MCF 10A (cell line): ENCODE measurements at regions not wholly inside any gene's neighbourhood (a gene's known extent, or its start where the extent isn't known, plus 50 kb on each side); places are given as distances from the start of the nearest gene placed in this dataset.

Source experiments
- BruUV-seq: library from RNA; stranded (reverse); fragments of 400-500 nt; replicated peaks from 2 replicates; lab custom pipeline; 2021; lab: Mats Ljungman, UMichigan
- CTCF ChIA-PET: fragments of 300-600 bp; sonication (Branson Sonifier 250); formaldehyde crosslinking; extraction: SDS; loops from one replicate; lab custom pipeline; 2021; ENCODE audit warnings: antibody characterized with exemption, inconsistent platforms; lab: Yijun Ruan, JAX
- POLR2A ChIA-PET: fragments of 300-600, 350-650 bp; sonication (Branson Sonifier 250); formaldehyde crosslinking; extraction: SDS; loops from one replicate; lab custom pipeline; 2020; ENCODE audit warnings: antibody characterized with exemption, inconsistent platforms; lab: Yijun Ruan, JAX
- DNase-seq: peaks from one replicate; pipeline ENCODE4 v3.0.0-alpha.2; 2018; ENCODE audit not compliant: unreplicated experiment
- H3K27ac Mint-ChIP-seq: one replicate; pipeline ENCODE4 v1.8.0; 2022; ENCODE audit warnings: mild to moderate bottlenecking, low read depth, mixed read lengths; ENCODE audit not compliant: unreplicated experiment
- H3K27me3 Mint-ChIP-seq: one replicate; pipeline ENCODE4 v1.8.0; 2022; ENCODE audit warnings: mixed read lengths; ENCODE audit not compliant: insufficient read depth, unreplicated experiment
- H3K36me3 Mint-ChIP-seq: one replicate; pipeline ENCODE4 v1.8.0; 2022; ENCODE audit warnings: mild to moderate bottlenecking, moderate library complexity, mixed read lengths; ENCODE audit not compliant: insufficient read depth, unreplicated experiment
- H3K4me1 Mint-ChIP-seq: one replicate; pipeline ENCODE4 v1.8.0; 2022; ENCODE audit warnings: mixed read lengths; ENCODE audit not compliant: insufficient read depth, unreplicated experiment
- H3K4me3 Mint-ChIP-seq: one replicate; pipeline ENCODE4 v1.8.0; 2022; ENCODE audit warnings: mild to moderate bottlenecking, moderate library complexity, mixed read lengths; ENCODE audit not compliant: unreplicated experiment
- H3K9me3 Mint-ChIP-seq: one replicate; pipeline ENCODE4 v1.8.0; 2022; ENCODE audit warnings: mixed read lengths; ENCODE audit not compliant: unreplicated experiment
- intact Hi-C: fragments of 100-400 bp; cut with micrococcal nuclease; formaldehyde crosslinking; loops from 2 replicates; pipeline ENCODE4 v1.14.1; 2022
- TF ChIP-seq, protein P1 (sequence below): fragments of 200-600 bp; IDR thresholded peaks from one replicate; pipeline ENCODE4 v1.8.0; 2022; ENCODE audit warnings: antibody characterized with exemption, mild to moderate bottlenecking; ENCODE audit not compliant: unreplicated experiment

DNA sequence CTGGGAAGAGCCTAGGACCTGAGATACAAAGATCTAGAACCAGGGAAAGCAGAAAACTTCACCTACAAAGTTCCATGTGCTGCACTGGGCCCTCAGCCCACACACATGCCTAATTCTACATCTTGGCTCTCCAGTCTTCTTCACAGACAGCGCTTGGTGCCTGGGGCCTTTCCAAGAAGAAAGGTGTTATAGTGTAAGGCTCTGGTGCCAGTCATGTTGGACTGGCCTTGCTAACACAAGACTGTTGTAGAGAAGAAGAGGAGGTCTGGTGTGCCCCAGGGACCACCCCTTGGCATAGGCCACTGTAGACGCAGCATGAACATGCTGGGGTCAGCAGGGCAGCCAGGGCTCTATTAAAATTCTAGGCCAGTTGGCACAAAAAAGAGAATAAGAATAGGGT, 226.2 kb upstream of the CTNNB1 start:
- TF ChIP-seq, protein P1, sequence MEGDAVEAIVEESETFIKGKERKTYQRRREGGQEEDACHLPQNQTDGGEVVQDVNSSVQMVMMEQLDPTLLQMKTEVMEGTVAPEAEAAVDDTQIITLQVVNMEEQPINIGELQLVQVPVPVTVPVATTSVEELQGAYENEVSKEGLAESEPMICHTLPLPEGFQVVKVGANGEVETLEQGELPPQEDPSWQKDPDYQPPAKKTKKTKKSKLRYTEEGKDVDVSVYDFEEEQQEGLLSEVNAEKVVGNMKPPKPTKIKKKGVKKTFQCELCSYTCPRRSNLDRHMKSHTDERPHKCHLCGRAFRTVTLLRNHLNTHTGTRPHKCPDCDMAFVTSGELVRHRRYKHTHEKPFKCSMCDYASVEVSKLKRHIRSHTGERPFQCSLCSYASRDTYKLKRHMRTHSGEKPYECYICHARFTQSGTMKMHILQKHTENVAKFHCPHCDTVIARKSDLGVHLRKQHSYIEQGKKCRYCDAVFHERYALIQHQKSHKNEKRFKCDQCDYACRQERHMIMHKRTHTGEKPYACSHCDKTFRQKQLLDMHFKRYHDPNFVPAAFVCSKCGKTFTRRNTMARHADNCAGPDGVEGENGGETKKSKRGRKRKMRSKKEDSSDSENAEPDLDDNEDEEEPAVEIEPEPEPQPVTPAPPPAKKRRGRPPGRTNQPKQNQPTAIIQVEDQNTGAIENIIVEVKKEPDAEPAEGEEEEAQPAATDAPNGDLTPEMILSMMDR = no peak
- POLR2A ChIA-PET = no interaction called here
- BruUV-seq = no TSS peak

DNA sequence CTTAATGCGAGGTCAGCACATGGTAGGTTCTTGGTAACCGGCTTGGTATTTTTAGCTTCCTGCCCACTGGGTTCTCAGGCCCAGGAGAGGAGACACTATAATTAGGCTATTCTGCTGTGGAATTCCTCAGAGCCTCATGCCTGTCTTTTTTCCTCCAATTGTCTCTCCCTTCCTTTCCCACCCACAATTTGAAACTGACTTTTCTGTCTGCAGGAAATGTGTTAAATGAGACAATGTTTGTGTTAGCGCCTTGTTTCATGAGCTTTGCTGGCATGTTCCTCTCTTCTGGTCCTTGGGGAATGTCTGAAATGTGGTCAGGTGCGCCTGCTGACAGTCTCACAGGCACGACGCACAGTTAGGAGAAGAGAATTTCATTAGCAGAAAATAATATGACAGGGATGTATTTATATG, 223.6 kb upstream of the CTNNB1 start:
- ChIA-PET POLR2A (no interaction called here), CTCF (no interaction called here)
- intact Hi-C loops = loop anchor here (10.0 kb wide), 1 partner anchor 171 kb away; no protein-coding TSS in a partner anchor
- Mint-ChIP-seq H3K36me3 (no peaks in the 10 kb centered on the region), H3K27ac (no peak overlapping the region), H3K4me3 (no peak overlapping the region), H3K4me1 (peaks cover 20% of the 10 kb centered on the region), H3K27me3 (no peaks in the 10 kb centered on the region), H3K9me3 (no peaks in the 10 kb centered on the region)
- TF ChIP-seq, protein P1 = no peak
- no TSS peak for BruUV-seq
- DNase-seq = no peak

More for the DNA sequence above, 226.2 kb upstream of the CTNNB1 start:
- H3K36me3 Mint-ChIP-seq = no peaks in the 10 kb centered on the region
- no peak for DNase-seq
- no peak overlapping the region for H3K4me3 Mint-ChIP-seq
- H3K27me3 Mint-ChIP-seq = no peaks in the 10 kb centered on the region
- CTCF ChIA-PET = interaction anchor here (0.7 kb wide), 1 partner anchor 35 kb away, joined by 4 read pairs; no protein-coding TSS in a partner anchor
- H3K27ac Mint-ChIP-seq = no peak overlapping the region
- intact Hi-C loops = loop anchor here (10.0 kb wide), 1 partner anchor 168 kb away; no protein-coding TSS in a partner anchor
- H3K9me3 Mint-ChIP-seq = no peaks in the 10 kb centered on the region
- H3K4me1 Mint-ChIP-seq = peaks cover 20% of the 10 kb centered on the region

DNA sequence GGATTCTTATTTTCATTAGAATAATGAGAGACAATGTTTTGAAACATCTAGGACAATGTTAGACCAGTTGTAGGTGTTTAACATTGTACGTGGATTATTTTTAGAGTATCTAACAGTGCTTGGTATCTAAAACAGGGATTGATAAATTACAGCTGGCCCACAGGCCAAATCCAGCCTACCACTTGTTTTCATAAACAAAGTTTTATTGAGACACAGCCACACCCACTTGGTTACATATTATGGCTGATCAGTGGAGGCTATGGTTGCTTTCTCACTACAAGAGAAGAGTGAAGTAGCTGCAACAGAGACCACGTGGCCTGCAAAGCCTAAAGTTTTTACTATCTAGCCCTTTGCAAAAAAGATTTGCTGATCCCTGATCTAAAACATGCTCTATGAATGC, 223.1 kb upstream of the CTNNB1 start:
- DNase-seq = no peak
- Mint-ChIP-seq H3K27me3 (no peaks in the 10 kb centered on the region), H3K9me3 (no peaks in the 10 kb centered on the region), H3K27ac (no peak overlapping the region), H3K4me3 (no peak overlapping the region), H3K4me1 (peaks cover 15% of the 10 kb centered on the region), H3K36me3 (no peaks in the 10 kb centered on the region)
- TF ChIP-seq, protein P1 = no peak
- ChIA-PET POLR2A (no interaction called here), CTCF (no interaction called here)
- intact Hi-C loops = loop anchor here (10.0 kb wide), 1 partner anchor 171 kb away; no protein-coding TSS in a partner anchor
- BruUV-seq = no TSS peak

DNA sequence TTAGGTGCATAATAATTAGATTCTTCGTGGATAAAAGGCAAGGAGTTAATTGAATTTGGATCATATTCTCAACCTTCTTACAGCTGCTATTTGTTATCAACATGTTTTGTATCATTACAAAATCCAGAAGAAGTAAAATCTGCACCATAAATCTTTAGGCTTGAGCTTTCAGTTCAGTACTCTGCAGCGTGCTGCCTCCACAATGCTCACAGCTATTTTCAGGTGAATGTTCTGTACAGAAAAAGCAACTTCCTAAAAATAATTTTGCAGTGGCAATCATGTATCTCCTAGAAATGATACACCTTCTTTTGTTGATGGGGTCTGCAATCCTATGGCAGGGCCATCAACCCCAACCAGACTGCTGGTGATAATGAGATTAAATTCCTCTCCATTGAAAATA, 220.9 kb upstream of the CTNNB1 start:
- POLR2A ChIA-PET = no interaction called here

More for the DNA sequence above, 220.9 kb upstream of the CTNNB1 start:
- Mint-ChIP-seq H3K4me1 (no peaks in the 10 kb centered on the region), H3K9me3 (no peaks in the 10 kb centered on the region), H3K27me3 (no peaks in the 10 kb centered on the region), H3K27ac (no peak overlapping the region), H3K4me3 (no peak overlapping the region), H3K36me3 (no peaks in the 10 kb centered on the region)
- no TSS peak for BruUV-seq
- DNase-seq = no peak
- CTCF ChIA-PET = interaction anchor here (0.6 kb wide), 1 partner anchor 970 kb away, joined by 4 read pairs; no protein-coding TSS in a partner anchor
- intact Hi-C loops = loop anchor here (10.0 kb wide), 1 partner anchor 174 kb away; no protein-coding TSS in a partner anchor
- TF ChIP-seq, protein P1 = no peak
